HL-60 (cell line): ENCODE measurements at regions not wholly inside any gene's neighbourhood (a gene's known extent, or its start where the extent isn't known, plus 50 kb on each side); places are given as distances from the start of the nearest gene placed in this dataset.

Experiments used
- POLR2AphosphoS5 ChIP-seq: IDR thresholded peaks from 2 replicates; pipeline ENCODE4 v1.6.1; 2012; ENCODE audit warnings: low read depth
- TF ChIP-seq, protein P1 (sequence below): IDR thresholded peaks from one replicate; pipeline ENCODE4 v1.5.1; 2011; ENCODE audit warnings: low read length, control low read depth, inconsistent platforms; ENCODE audit not compliant: insufficient read depth

DNA sequence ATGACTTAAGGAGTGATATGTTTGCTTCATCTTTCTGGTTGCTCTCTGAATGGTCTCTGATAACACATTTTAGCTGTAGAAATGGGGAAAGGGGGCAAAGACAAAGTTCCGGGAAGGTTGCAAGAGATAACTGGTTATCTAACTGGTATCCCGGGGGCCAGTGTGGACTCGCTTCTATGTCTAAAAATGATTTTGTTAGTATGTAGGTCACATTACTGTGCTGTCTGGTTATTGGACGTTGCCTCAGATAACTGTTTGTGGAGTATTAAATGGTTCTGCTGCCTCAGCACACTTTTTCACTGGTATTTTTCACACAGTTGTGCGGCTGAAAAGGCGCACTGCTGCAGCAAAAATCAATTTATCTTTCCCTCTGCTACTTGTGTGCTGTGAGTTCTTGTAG is 63.0 kb upstream of the ZNF536 start:
- TF ChIP-seq POLR2AphosphoS5 = no peak
- TF ChIP-seq, protein P1, sequence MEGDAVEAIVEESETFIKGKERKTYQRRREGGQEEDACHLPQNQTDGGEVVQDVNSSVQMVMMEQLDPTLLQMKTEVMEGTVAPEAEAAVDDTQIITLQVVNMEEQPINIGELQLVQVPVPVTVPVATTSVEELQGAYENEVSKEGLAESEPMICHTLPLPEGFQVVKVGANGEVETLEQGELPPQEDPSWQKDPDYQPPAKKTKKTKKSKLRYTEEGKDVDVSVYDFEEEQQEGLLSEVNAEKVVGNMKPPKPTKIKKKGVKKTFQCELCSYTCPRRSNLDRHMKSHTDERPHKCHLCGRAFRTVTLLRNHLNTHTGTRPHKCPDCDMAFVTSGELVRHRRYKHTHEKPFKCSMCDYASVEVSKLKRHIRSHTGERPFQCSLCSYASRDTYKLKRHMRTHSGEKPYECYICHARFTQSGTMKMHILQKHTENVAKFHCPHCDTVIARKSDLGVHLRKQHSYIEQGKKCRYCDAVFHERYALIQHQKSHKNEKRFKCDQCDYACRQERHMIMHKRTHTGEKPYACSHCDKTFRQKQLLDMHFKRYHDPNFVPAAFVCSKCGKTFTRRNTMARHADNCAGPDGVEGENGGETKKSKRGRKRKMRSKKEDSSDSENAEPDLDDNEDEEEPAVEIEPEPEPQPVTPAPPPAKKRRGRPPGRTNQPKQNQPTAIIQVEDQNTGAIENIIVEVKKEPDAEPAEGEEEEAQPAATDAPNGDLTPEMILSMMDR = no peak
